ENCODE measurements at regions not wholly inside any gene's neighbourhood (a gene's known extent, or its start where the extent isn't known, plus 50 kb on each side); places are given as distances from the start of the nearest gene placed in this dataset.

GRCh38 chr17:63165400-63165799 lies 199.4 kb downstream of the TANC2 start:
- TF ChIP-seq POLR2AphosphoS5 (IDR thresholded peaks at IDR 0.05; ENCODE audit: low read depth, low read length) (no peak), TAF1 (IDR thresholded peaks at IDR 0.05; ENCODE audit: low read depth, low read length) (no peak), POLR2A (IDR thresholded peaks at IDR 0.05; ENCODE audit: low read depth, low read length) (no peak), SPI1 (IDR thresholded peaks at IDR 0.05; ENCODE audit: low read depth, low read length) (no peak), PAX5 (IDR thresholded peaks at IDR 0.05; ENCODE audit: insufficient read depth, low read length, severe bottlenecking) (no peak), POU2F2 (IDR thresholded peaks at IDR 0.05; ENCODE audit: low read depth, low read length) (no peak)
